PC-3 (cell line): ENCODE measurements at regions not wholly inside any gene's neighbourhood (a gene's known extent, or its start where the extent isn't known, plus 50 kb on each side); places are given as distances from the start of the nearest gene placed in this dataset.

Source experiments
- ATAC-seq: fragments of 200-7000 bp; cut with Tn5 transposase; 2 replicates; pipeline ENCODE4 v1.9.1; 2020; ENCODE audit warnings: mild to moderate bottlenecking, moderate library complexity
- BruUV-seq: library from RNA; stranded (reverse); fragments of 400-500 nt; replicated peaks from 2 replicates; lab custom pipeline; 2021; lab: Mats Ljungman, UMichigan
- CTCF ChIA-PET: fragments of 300-600 bp; sonication (Branson Sonifier 250); formaldehyde crosslinking; loops from one replicate; lab custom pipeline; 2022; ENCODE audit warnings: antibody characterized with exemption; lab: Charles Lee
- POLR2A ChIA-PET: fragments of 300-600 bp; sonication (Branson Sonifier 250); formaldehyde crosslinking; loops from one replicate; lab custom pipeline; 2022; ENCODE audit warnings: antibody characterized with exemption; ENCODE audit not compliant: unreplicated experiment; lab: Charles Lee
- DNase-seq: peaks from one replicate; pipeline ENCODE4 v3.0.0-alpha.2; 2015
- H2AFZ ChIP-seq: fragments of 300-600 bp; sonication (generic); 2 replicates; pipeline ENCODE4 v1.6.0; 2016; ENCODE audit warnings: antibody characterized with exemption, low read length
- H3F3A ChIP-seq: fragments of 300-600 bp; sonication (generic); one replicate; pipeline ENCODE4 v1.6.0; 2017; ENCODE audit warnings: antibody characterized with exemption, low read length, control low read depth, mild to moderate bottlenecking; ENCODE audit not compliant: unreplicated experiment
- H3K27ac ChIP-seq: fragments of 300-600 bp; sonication (generic); 2 replicates; pipeline ENCODE4 v1.5.1; 2016; ENCODE audit warnings: mild to moderate bottlenecking, low read length
- H3K27me3 ChIP-seq: fragments of 300-600 bp; sonication (generic); 2 replicates; pipeline ENCODE4 v1.6.1; 2016; ENCODE audit warnings: low read length, mixed read lengths
- H3K36me3 ChIP-seq: fragments of 300-600 bp; sonication (generic); 2 replicates; pipeline ENCODE4 v1.6.1; 2016; ENCODE audit warnings: low read depth, mixed run types, low read length, mixed read lengths
- H3K4me1 ChIP-seq: fragments of 300-600 bp; sonication (generic); 2 replicates; pipeline ENCODE4 v1.5.1; 2016; ENCODE audit warnings: low read length; ENCODE audit not compliant: insufficient read depth
- H3K4me2 ChIP-seq: fragments of 300-600 bp; sonication (generic); 2 replicates; pipeline ENCODE4 v1.6.0; 2016; ENCODE audit warnings: low read length
- H3K4me3 ChIP-seq: fragments of 300-600 bp; sonication (generic); 2 replicates; pipeline ENCODE4 v1.5.1; 2016; ENCODE audit warnings: mild to moderate bottlenecking, low read length, mixed read lengths
- H3K79me2 ChIP-seq: fragments of 300-600 bp; sonication (generic); 2 replicates; pipeline ENCODE4 v1.6.1; 2017; ENCODE audit warnings: low read length, mixed read lengths
- H3K9ac ChIP-seq: fragments of 300-600 bp; sonication (generic); 2 replicates; pipeline ENCODE4 v1.6.0; 2016; ENCODE audit warnings: mild to moderate bottlenecking, low read length
- H3K9me2 ChIP-seq: fragments of 300-600 bp; sonication (generic); replicated peaks from 2 replicates; pipeline ENCODE4 v1.6.1; 2016; ENCODE audit warnings: mixed run types, low read length, mixed read lengths
- H3K9me3 ChIP-seq: fragments of 300-600 bp; sonication (generic); 2 replicates; pipeline ENCODE4 v1.6.1; 2016; ENCODE audit warnings: low read length, mixed read lengths
- H4K20me1 ChIP-seq: fragments of 300-600 bp; sonication (generic); 2 replicates; pipeline ENCODE4 v1.6.1; 2016; ENCODE audit warnings: low read length, mixed read lengths
- EZH2 ChIP-seq: fragments of 300-600 bp; sonication (generic); IDR thresholded peaks from one replicate; pipeline ENCODE4 v1.6.1; 2017; ENCODE audit warnings: antibody characterized with exemption, mild to moderate bottlenecking, low read length; ENCODE audit not compliant: unreplicated experiment
- EZH2phosphoT487 ChIP-seq: fragments of 300-600 bp; sonication (generic); IDR thresholded peaks from 2 replicates; pipeline ENCODE4 v1.6.1; 2018; ENCODE audit warnings: mild to moderate bottlenecking, antibody characterized with exemption, low read length, borderline replicate concordance
- intact Hi-C: fragments of 100-400 bp; cut with micrococcal nuclease; formaldehyde crosslinking; loops from 2 replicates; pipeline ENCODE4 v1.9.0; 2023
- TF ChIP-seq, protein P1 (sequence below): fragments of 300-600 bp; sonication (generic); conservative IDR thresholded peaks from 2 replicates; pipeline ENCODE4 v1.5.1; 2017; ENCODE audit warnings: antibody characterized with exemption, low read depth, mild to moderate bottlenecking, low read length

- intact Hi-C loops: no loop called here
- CTCF ChIA-PET: no interaction called here
- no peak for TF ChIP-seq EZH2
- TF ChIP-seq, protein P1, sequence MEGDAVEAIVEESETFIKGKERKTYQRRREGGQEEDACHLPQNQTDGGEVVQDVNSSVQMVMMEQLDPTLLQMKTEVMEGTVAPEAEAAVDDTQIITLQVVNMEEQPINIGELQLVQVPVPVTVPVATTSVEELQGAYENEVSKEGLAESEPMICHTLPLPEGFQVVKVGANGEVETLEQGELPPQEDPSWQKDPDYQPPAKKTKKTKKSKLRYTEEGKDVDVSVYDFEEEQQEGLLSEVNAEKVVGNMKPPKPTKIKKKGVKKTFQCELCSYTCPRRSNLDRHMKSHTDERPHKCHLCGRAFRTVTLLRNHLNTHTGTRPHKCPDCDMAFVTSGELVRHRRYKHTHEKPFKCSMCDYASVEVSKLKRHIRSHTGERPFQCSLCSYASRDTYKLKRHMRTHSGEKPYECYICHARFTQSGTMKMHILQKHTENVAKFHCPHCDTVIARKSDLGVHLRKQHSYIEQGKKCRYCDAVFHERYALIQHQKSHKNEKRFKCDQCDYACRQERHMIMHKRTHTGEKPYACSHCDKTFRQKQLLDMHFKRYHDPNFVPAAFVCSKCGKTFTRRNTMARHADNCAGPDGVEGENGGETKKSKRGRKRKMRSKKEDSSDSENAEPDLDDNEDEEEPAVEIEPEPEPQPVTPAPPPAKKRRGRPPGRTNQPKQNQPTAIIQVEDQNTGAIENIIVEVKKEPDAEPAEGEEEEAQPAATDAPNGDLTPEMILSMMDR: no peak
- TF ChIP-seq EZH2phosphoT487: no peak
Measured at GRCh38 chr12:66808606-66809005, 129.7 kb upstream of the GRIP1 start.

DNA sequence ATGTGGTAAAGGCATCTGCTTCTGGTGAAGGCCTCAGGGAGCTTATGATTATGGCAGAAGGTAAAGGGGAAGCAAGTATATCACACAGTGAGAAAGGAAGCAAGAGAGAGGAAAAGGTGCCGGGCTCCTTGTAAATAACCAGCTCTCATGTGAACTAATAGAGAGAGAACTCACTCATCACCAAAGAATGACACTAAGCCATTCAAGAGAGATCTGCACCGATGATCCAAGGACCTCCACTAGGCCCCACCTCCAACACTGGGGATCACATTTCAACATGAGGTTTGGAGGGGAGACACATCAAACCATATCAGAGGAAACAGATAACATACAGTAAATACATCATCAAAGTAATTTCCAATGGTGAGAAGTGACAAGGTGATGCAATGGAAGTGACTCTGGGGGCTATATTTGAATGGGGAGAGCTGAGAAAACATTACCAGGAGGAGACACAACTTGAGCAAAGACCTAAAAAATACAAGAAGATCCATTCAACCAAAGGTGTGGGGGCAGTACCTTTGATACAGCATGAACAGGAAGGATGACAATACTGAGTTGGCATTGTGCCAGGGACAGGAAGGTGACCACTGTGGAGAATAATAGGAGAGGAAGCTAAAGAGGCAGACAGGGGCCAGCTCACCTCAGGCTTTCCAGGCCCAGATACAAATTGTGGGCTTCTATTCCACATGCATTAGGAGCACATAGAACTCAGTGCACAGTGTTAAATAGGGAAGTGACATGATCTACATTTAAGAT lies 134.4 kb upstream of the GRIP1 start:
- Histone ChIP-seq H2AFZ (no peak overlapping the region), H3F3A (no peaks in the 10 kb centered on the region), H3K4me3 (no peak overlapping the region), H3K4me2 (no peak overlapping the region), H3K9ac (no peak overlapping the region), H4K20me1 (no peaks in the 10 kb centered on the region), H3K27me3 (no peaks in the 10 kb centered on the region), H3K79me2 (no peaks in the 10 kb centered on the region), H3K27ac (no peak overlapping the region), H3K9me2 (no peaks in the 10 kb centered on the region), H3K4me1 (peaks cover 10% of the 10 kb centered on the region), H3K9me3 (no peaks in the 10 kb centered on the region), H3K36me3 (no peaks in the 10 kb centered on the region)
- TF ChIP-seq EZH2: no peak
- TF ChIP-seq, protein P1: no peak
- no peak for TF ChIP-seq EZH2phosphoT487
- intact Hi-C loops: no loop called here
- ChIA-PET POLR2A (no interaction called here), CTCF (no interaction called here)
- DNase-seq (peak; percentile 65), ATAC-seq (no peak; the same call in 1 of the 2 replicates)
- BruUV-seq: no TSS peak

More at GRCh38 chr12:66808606-66809005, 129.7 kb upstream of the GRIP1 start:
- ATAC-seq (no peak), DNase-seq (no peak)
- Histone ChIP-seq H3K79me2 (no peaks in the 10 kb centered on the region), H3K36me3 (no peaks in the 10 kb centered on the region), H3K4me1 (peaks cover 8% of the 10 kb centered on the region), H3K27me3 (0 out of 2 replicates have a peak, but pooled peaks cover 5% of the 10 kb centered on the region), H3K27ac (no peak overlapping the region), H3K9me3 (no peaks in the 10 kb centered on the region), H3K4me3 (no peak overlapping the region), H3K9ac (no peak overlapping the region), H3K9me2 (no peaks in the 10 kb centered on the region), H4K20me1 (no peaks in the 10 kb centered on the region), H3K4me2 (no peak overlapping the region), H3F3A (no peaks in the 10 kb centered on the region), H2AFZ (no peak overlapping the region)
- BruUV-seq: no TSS peak
- POLR2A ChIA-PET: no interaction called here

- Histone ChIP-seq H3F3A (peaks cover 2% of the 10 kb centered on the region), H3K9me3 (no peaks in the 10 kb centered on the region), H2AFZ (no peak overlapping the region), H3K4me2 (no peak overlapping the region), H3K9me2 (no peaks in the 10 kb centered on the region), H3K79me2 (no peaks in the 10 kb centered on the region), H4K20me1 (no peaks in the 10 kb centered on the region), H3K27me3 (no peaks in the 10 kb centered on the region), H3K4me3 (no peak overlapping the region), H3K36me3 (no peaks in the 10 kb centered on the region), H3K9ac (no peak overlapping the region), H3K27ac (no peak overlapping the region), H3K4me1 (peaks cover 17% of the 10 kb centered on the region)
- intact Hi-C loops: no loop called here
- no peak for TF ChIP-seq EZH2
- TF ChIP-seq, protein P1: no peak
- TF ChIP-seq EZH2phosphoT487: no peak
- ATAC-seq: no peak
- BruUV-seq: no TSS peak
- ChIA-PET CTCF (no interaction called here), POLR2A (no interaction called here)
- no peak for DNase-seq
Measured at GRCh38 chr12:66819587-66819986, 140.7 kb upstream of the GRIP1 start.
